ENCODE measurements at regions not wholly inside any gene's neighbourhood (a gene's known extent, or its start where the extent isn't known, plus 50 kb on each side); places are given as distances from the start of the nearest gene placed in this dataset.

DNA sequence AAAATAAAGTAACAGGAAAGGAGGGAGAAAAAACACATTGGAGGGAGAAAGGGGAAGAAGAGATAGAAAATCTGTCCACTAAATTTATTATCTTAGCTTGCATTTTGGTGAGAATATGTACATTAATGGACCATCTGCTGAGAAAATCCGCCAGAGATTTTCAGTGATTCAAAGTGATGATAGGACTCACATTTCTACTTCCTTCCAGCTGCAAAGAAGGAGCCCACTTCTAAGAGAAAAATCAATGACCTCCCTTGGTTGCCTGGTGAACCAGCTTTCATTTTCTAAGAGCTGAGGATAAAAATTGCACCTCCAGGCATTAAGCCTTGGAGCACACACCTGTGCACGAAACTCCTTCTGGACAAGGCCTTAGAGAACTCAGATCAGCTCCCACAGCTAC lies 404.3 kb downstream of the SFMBT2 start:
- intact Hi-C loops (cut with DNase I; ENCODE audit: low total_unique reads), result loop anchor here (1.0 kb wide), 1 partner anchor 25 kb away; no protein-coding TSS in a partner anchor
- WGBS, 2 donors (ENCODE audit: low coverage in 1 of 2), result 58 to 89% methylated on average over 1 to 2 of the region's 2 CpGs
- no peak for TF ChIP-seq POLR2AphosphoS5 (IDR thresholded peaks at IDR 0.05)
- DNase-seq, result no peak
- no peak overlapping the region for H3K27ac ChIP-seq
- no peaks in the 10 kb centered on the region for H3K9me3 ChIP-seq
- H3K27me3 ChIP-seq, result no peaks in the 10 kb centered on the region
- in situ Hi-C loops (cut with MboI; ENCODE audit: low pct_ligation_motif_present in 1 of 4, low pct_unique_long_range_greater_than_20kb in 1 of 4, low sequenced_read_pairs in 3 of 4), result no loop called here
- H3K4me1 ChIP-seq, result no peaks in the 10 kb centered on the region
- H3K36me3 ChIP-seq, result no peaks in the 10 kb centered on the region
- no peak overlapping the region for H3K4me3 ChIP-seq

DNA sequence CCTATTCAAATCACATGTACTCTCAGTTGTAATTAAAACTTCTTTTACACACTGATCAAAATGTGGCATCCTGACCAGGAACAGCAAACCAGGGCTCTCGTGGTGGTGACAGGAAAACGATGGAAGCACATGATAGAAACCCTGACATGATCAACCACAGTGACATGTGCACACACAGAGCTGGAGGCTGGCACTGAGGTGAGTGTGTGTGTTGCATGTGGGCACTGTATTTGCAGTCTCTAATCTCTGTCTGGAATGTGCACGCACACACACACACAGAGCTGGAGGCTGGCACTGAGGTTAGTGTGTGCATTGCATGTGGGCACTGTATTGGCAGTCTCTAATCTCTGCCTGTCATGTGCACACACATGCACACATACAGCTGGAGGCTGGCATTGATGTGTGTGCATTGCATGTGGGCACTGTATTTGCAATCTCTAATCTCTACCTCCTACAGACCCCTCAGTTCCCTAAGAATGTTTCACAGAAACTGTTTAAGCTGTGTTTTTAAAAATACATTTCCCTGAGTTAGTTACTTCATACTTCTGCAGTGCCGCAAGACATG lies 406.9 kb downstream of the SFMBT2 start:
- intact Hi-C loops (cut with DNase I; ENCODE audit: low total_unique reads) (no loop called here), in situ Hi-C loops (cut with MboI; ENCODE audit: low pct_ligation_motif_present in 1 of 4, low pct_unique_long_range_greater_than_20kb in 1 of 4, low sequenced_read_pairs in 3 of 4) (no loop called here)
- WGBS, 2 donors (ENCODE audit: low coverage in 1 of 2), result 71 to 84% methylated on average over 3 to 4 of the region's 4 CpGs

DNA sequence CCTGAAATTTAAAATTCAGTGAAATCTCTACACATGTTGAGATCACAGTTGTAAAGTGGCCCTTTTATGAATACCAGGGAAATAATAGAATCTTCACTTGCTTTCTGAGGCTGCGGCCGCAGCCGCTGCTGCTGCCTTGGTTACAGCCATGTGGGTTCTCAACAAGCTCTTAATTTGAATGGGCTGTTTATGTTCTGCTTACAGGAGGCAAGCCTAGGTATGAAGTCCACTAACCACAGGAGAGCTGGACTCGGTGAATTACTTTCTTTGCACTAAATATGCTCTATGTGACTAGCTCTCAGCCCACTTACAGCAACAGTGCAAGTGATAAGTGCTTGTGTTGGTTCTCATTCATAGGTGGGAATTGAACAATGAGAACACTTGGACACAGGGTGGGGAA lies 410.8 kb downstream of the SFMBT2 start:
- no peak for DNase-seq
- no peaks in the 10 kb centered on the region for H3K36me3 ChIP-seq
- no peaks in the 10 kb centered on the region for H3K4me1 ChIP-seq
- intact Hi-C loops (cut with DNase I; ENCODE audit: low total_unique reads), result no loop called here
- WGBS, 2 donors (ENCODE audit: low coverage in 1 of 2), result 90% methylated on average over 2 to 4 of the region's 4 CpGs
- H3K27me3 ChIP-seq, result no peaks in the 10 kb centered on the region
- in situ Hi-C loops (cut with MboI; ENCODE audit: low pct_ligation_motif_present in 1 of 4, low pct_unique_long_range_greater_than_20kb in 1 of 4, low sequenced_read_pairs in 3 of 4), result no loop called here
- no peak overlapping the region for H3K4me3 ChIP-seq
- TF ChIP-seq POLR2A (IDR thresholded peaks at IDR 0.05), result no peak
- TF ChIP-seq POLR2AphosphoS5 (IDR thresholded peaks at IDR 0.05), result no peak
- TF ChIP-seq, protein P1, sequence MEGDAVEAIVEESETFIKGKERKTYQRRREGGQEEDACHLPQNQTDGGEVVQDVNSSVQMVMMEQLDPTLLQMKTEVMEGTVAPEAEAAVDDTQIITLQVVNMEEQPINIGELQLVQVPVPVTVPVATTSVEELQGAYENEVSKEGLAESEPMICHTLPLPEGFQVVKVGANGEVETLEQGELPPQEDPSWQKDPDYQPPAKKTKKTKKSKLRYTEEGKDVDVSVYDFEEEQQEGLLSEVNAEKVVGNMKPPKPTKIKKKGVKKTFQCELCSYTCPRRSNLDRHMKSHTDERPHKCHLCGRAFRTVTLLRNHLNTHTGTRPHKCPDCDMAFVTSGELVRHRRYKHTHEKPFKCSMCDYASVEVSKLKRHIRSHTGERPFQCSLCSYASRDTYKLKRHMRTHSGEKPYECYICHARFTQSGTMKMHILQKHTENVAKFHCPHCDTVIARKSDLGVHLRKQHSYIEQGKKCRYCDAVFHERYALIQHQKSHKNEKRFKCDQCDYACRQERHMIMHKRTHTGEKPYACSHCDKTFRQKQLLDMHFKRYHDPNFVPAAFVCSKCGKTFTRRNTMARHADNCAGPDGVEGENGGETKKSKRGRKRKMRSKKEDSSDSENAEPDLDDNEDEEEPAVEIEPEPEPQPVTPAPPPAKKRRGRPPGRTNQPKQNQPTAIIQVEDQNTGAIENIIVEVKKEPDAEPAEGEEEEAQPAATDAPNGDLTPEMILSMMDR (IDR thresholded peaks at IDR 0.05), result no peak
- no peak for TF ChIP-seq EP300 (IDR thresholded peaks at IDR 0.05; ENCODE audit: low read depth)
- H3K27ac ChIP-seq, result no peak overlapping the region
- H3K9me3 ChIP-seq, result no peaks in the 10 kb centered on the region

More for the DNA sequence above, 406.9 kb downstream of the SFMBT2 start:
- H3K27ac ChIP-seq, result no peak overlapping the region
- H3K27me3 ChIP-seq, result no peaks in the 10 kb centered on the region
- H3K4me3 ChIP-seq, result no peak overlapping the region
- DNase-seq, result no peak
- H3K9me3 ChIP-seq, result no peaks in the 10 kb centered on the region
- no peaks in the 10 kb centered on the region for H3K4me1 ChIP-seq
- H3K36me3 ChIP-seq, result no peaks in the 10 kb centered on the region
- TF ChIP-seq POLR2A (IDR thresholded peaks at IDR 0.05) (no peak), POLR2AphosphoS5 (IDR thresholded peaks at IDR 0.05) (no peak), EP300 (IDR thresholded peaks at IDR 0.05; ENCODE audit: low read depth) (no peak)
- TF ChIP-seq, protein P1 (IDR thresholded peaks at IDR 0.05), result no peak

DNA sequence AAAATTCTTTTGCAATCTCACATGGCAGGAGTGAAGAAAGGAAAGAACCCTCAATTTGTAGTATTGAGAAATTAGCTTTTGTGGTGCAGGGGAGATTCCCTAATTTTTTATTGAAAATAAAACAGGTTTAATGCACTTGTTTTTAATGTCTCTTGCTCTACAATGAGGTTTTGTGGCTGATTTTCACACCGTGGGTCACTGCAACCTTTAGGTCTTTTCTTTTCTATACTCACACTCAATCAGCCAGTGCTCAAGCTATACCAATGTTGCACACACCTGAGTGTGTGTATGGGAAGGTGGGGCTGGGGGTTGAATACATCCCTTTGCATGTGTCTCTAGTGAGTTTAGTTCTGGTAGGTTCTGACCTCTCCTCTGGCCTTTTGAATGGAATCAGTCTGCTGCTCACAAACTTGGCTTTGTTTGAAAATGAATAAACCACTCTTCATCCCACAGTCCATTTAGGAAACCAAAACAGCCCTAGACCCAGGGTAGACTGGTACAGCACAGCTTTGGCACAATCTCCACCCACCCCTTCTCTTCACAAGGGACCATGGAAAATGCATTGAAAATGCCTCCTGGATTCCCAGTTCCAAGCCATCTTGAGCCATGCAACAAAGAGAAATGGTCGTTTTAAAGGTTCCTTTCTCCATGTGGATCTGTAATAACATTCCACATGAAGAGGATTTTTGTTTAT lies 411.5 kb downstream of the SFMBT2 start:
- 70 to 80% methylated on average over 2 of the region's 2 CpGs for WGBS, 2 donors (ENCODE audit: low coverage in 1 of 2)
- no peak overlapping the region for H3K27ac ChIP-seq
- no peak for DNase-seq
- H3K4me3 ChIP-seq, result no peak overlapping the region
- H3K27me3 ChIP-seq, result no peaks in the 10 kb centered on the region
- no peaks in the 10 kb centered on the region for H3K36me3 ChIP-seq
- H3K4me1 ChIP-seq, result no peaks in the 10 kb centered on the region
- in situ Hi-C loops (cut with MboI; ENCODE audit: low pct_ligation_motif_present in 1 of 4, low pct_unique_long_range_greater_than_20kb in 1 of 4, low sequenced_read_pairs in 3 of 4) (no loop called here), intact Hi-C loops (cut with DNase I; ENCODE audit: low total_unique reads) (no loop called here)
- no peaks in the 10 kb centered on the region for H3K9me3 ChIP-seq
- TF ChIP-seq EP300 (IDR thresholded peaks at IDR 0.05; ENCODE audit: low read depth) (no peak), POLR2A (IDR thresholded peaks at IDR 0.05) (no peak), POLR2AphosphoS5 (IDR thresholded peaks at IDR 0.05) (no peak)
- TF ChIP-seq, protein P1 (IDR thresholded peaks at IDR 0.05), result no peak

Data from transverse colon (tissue), 4 donors.